Esophagus (tissue), 2 donors: ENCODE measurements at regions not wholly inside any gene's neighbourhood (a gene's known extent, or its start where the extent isn't known, plus 50 kb on each side); places are given as distances from the start of the nearest gene placed in this dataset.

Source experiments
- H3K27ac ChIP-seq, 2 donors: one replicate each; pipeline ENCODE4 v1.5.1; 2013; ENCODE audit warnings: low read depth in 2 of 2, mild to moderate bottlenecking in 2 of 2, inconsistent platforms in 1 of 2, low read length in 1 of 2, moderate library complexity in 1 of 2
- H3K27me3 ChIP-seq, 2 donors: one replicate each; pipeline ENCODE4 v1.6.1; 2013; ENCODE audit warnings: low read length in 2 of 2, control low read depth in 1 of 2, mild to moderate bottlenecking in 1 of 2; ENCODE audit not compliant: insufficient read depth in 2 of 2, control insufficient read depth in 1 of 2
- H3K36me3 ChIP-seq, 2 donors: one replicate each; pipeline ENCODE4 v1.6.1; 2013; ENCODE audit warnings: low read length in 1 of 2; ENCODE audit not compliant: control insufficient read depth in 2 of 2, insufficient read depth in 2 of 2
- H3K4me1 ChIP-seq, 2 donors: one replicate each; pipeline ENCODE4 v1.6.1; 2013; ENCODE audit warnings: low read length in 1 of 2; ENCODE audit not compliant: control insufficient read depth in 2 of 2, insufficient read depth in 2 of 2
- H3K4me3 ChIP-seq, 2 donors: one replicate each; pipeline ENCODE4 v1.5.1; 2013; ENCODE audit warnings: low read length in 2 of 2, mild to moderate bottlenecking in 2 of 2, low read depth in 1 of 2, moderate library complexity in 1 of 2
- H3K9me3 ChIP-seq, 2 donors: one replicate each; pipeline ENCODE4 v1.6.1; 2013; ENCODE audit warnings: mild to moderate bottlenecking in 2 of 2, low read depth in 1 of 2, low read length in 1 of 2, moderate library complexity in 1 of 2; ENCODE audit not compliant: control insufficient read depth in 2 of 2, insufficient read depth in 1 of 2
- WGBS, 2 donors: extraction: QIAGEN DNeasy Blood & Tissue Kit; methylation state at CpG; one replicate each; pipeline ENCODE4 v1.1.7; 2013; 5-methylcytosine and 5-hydroxymethylcytosine counted together
- donor health status: healthy with polysubstance abuse.
- donor health status: Bipolar disorder and iron deficiency.

- 49 to 58% methylated on average over 1 of the region's 1 CpG for WGBS, 2 donors
- Histone ChIP-seq H3K9me3 (no peaks in the 10 kb centered on the region), H3K27ac (no peak overlapping the region), H3K27me3 (no peaks in the 10 kb centered on the region), H3K4me1 (no peaks in the 10 kb centered on the region), H3K36me3 (no peaks in the 10 kb centered on the region), H3K4me3 (no peak overlapping the region)
Observed at GRCh38 chr3:107970993-107971580, 119.7 kb downstream of the CD47 start.

- H3K4me3 ChIP-seq, result no peak overlapping the region
- no peaks in the 10 kb centered on the region for H3K27me3 ChIP-seq
- H3K27ac ChIP-seq, result no peak overlapping the region
- 35 to 37% methylated on average over 9 of the region's 9 CpGs for WGBS, 2 donors
- H3K36me3 ChIP-seq, result no peaks in the 10 kb centered on the region
- H3K9me3 ChIP-seq, result no peaks in the 10 kb centered on the region
- H3K4me1 ChIP-seq, result no peaks in the 10 kb centered on the region
Observed at GRCh38 chr3:107969994-107970819, 120.6 kb downstream of the CD47 start.

GRCh38 chr3:107969525-107969924 is 121.3 kb downstream of the CD47 start:
- H3K4me3 ChIP-seq, result no peak overlapping the region
- H3K9me3 ChIP-seq, result no peaks in the 10 kb centered on the region
- no peaks in the 10 kb centered on the region for H3K4me1 ChIP-seq
- no peaks in the 10 kb centered on the region for H3K27me3 ChIP-seq
- 86 to 91% methylated on average over 4 of the region's 4 CpGs for WGBS, 2 donors
- no peak overlapping the region for H3K27ac ChIP-seq
- no peaks in the 10 kb centered on the region for H3K36me3 ChIP-seq

- Histone ChIP-seq H3K27ac (no peak overlapping the region), H3K27me3 (no peaks in the 10 kb centered on the region), H3K4me1 (no peaks in the 10 kb centered on the region), H3K9me3 (no peaks in the 10 kb centered on the region), H3K4me3 (no peak overlapping the region), H3K36me3 (no peaks in the 10 kb centered on the region)
- WGBS, 2 donors, result 76 to 86% methylated on average over 5 of the region's 5 CpGs
Observed at GRCh38 chr3:107966276-107966675, 124.6 kb downstream of the CD47 start.

- H3K27me3 ChIP-seq, result no peaks in the 10 kb centered on the region
- H3K4me3 ChIP-seq, result no peak overlapping the region
- H3K9me3 ChIP-seq, result no peaks in the 10 kb centered on the region
- no peaks in the 10 kb centered on the region for H3K36me3 ChIP-seq
- no peak overlapping the region for H3K27ac ChIP-seq
- 75 to 76% methylated on average over 5 of the region's 5 CpGs for WGBS, 2 donors
- no peaks in the 10 kb centered on the region for H3K4me1 ChIP-seq
Observed at GRCh38 chr3:107965136-107965655, 125.6 kb downstream of the CD47 start.

GRCh38 chr3:107963581-107963980 is 127.2 kb downstream of the CD47 start:
- no peaks in the 10 kb centered on the region for H3K4me1 ChIP-seq
- peaks cover 0 to 2% of the 10 kb centered on the region in 2 donors for H3K36me3 ChIP-seq
- H3K27me3 ChIP-seq, result no peaks in the 10 kb centered on the region
- no peaks in the 10 kb centered on the region for H3K9me3 ChIP-seq
- 83 to 84% methylated on average over 1 of the region's 1 CpG for WGBS, 2 donors
- no peak overlapping the region for H3K27ac ChIP-seq
- H3K4me3 ChIP-seq, result no peak overlapping the region

GRCh38 chr3:107962946-107963345 is 127.9 kb downstream of the CD47 start:
- Histone ChIP-seq H3K4me1 (no peaks in the 10 kb centered on the region), H3K27ac (no peak overlapping the region), H3K36me3 (peaks cover 0 to 2% of the 10 kb centered on the region in 2 donors), H3K27me3 (no peaks in the 10 kb centered on the region), H3K4me3 (no peak overlapping the region), H3K9me3 (no peaks in the 10 kb centered on the region)
- WGBS, 2 donors, result 60 to 65% methylated on average over 3 of the region's 3 CpGs

- H3K27me3 ChIP-seq, result no peaks in the 10 kb centered on the region
- H3K4me3 ChIP-seq, result no peak overlapping the region
- H3K27ac ChIP-seq, result no peak overlapping the region
- no peaks in the 10 kb centered on the region for H3K4me1 ChIP-seq
- 89 to 92% methylated on average over 4 of the region's 4 CpGs for WGBS, 2 donors
- H3K36me3 ChIP-seq, result peaks cover 0 to 2% of the 10 kb centered on the region in 2 donors
- no peaks in the 10 kb centered on the region for H3K9me3 ChIP-seq
Observed at GRCh38 chr3:107962037-107962436, 128.8 kb downstream of the CD47 start.

- Histone ChIP-seq H3K4me3 (no peak overlapping the region), H3K4me1 (peaks cover 0 to 2% of the 10 kb centered on the region in 2 donors), H3K27ac (no peak overlapping the region), H3K36me3 (peaks cover 0 to 2% of the 10 kb centered on the region in 2 donors), H3K9me3 (no peaks in the 10 kb centered on the region), H3K27me3 (no peaks in the 10 kb centered on the region)
- WGBS, 2 donors, result 42 to 94% methylated on average over 2 of the region's 2 CpGs
Observed at GRCh38 chr3:107959550-107960154, 131.2 kb downstream of the CD47 start.
